OCI-M1 (cell line): ENCODE measurements at regions not wholly inside any gene's neighbourhood (a gene's known extent, or its start where the extent isn't known, plus 50 kb on each side); places are given as distances from the start of the nearest gene placed in this dataset.

Source experiments
- DNase-seq: peaks from one replicate; lab custom pipeline; 2025; lab: John Stamatoyannopoulos, UW

- DNase-seq, result peak; percentile 91
These were observed 65.5 kb upstream of the TRIM2 start for GRCh38 chr4:153138736-153139135.

DNA sequence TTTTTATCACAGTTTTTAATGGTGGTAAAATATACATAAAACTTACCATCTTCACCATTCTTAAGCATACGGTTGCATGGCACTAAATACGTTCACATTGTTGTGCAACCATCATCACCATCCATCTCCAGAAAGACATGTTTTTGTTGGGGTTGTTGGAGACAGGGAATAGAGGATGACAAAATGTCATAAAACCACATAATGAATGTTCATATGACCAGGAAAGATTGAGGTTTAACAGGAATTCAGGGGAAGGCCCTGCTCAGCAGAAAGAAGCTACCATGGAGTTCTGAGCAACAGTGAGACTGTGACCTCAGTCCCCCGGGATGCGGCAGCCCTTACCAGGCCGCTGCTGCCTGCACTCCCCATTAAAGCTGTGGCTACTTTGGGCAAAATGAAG lies 63.9 kb upstream of the TRIM2 start:
- no peak for DNase-seq

- no peak for DNase-seq
These were observed 63.0 kb upstream of the TRIM2 start for GRCh38 chr4:153141238-153141637.

DNA sequence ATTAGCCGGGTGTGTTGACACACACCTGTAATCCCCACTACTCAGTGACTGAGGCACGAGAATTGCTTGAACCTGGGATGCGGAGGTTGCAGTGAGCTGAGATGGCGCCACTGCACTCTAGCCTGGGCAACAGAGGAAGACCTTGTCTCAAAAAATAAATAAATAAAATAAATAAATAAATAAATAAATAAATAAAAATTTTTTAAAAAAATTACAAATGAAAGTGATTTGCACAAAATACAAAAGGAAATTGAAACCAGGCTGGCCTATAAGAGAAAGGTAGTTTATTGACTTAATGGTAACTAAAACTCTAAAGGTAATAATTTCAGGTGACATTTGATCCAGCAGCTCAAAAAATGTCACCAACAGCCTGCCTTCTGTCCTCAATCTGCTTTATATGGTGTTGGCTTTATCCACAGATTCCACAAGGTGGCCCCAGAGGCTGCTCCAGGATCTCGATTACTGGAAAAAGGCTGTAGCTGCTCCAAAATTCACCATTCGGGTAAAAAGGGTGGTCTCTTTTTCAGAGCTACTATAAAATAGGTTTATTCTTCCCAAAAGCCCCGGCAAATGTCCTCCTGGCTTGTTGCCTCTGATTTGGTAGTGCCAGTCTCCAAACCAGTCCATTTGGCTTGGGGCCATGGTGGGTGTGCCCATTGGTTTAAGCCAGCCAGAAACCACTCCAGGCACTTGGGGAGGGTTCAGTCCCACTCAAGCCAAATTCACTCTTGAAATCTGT lies 61.4 kb upstream of the TRIM2 start:
- DNase-seq, result peak; percentile 93

- peak; percentile 89 for DNase-seq
These were observed 60.5 kb upstream of the TRIM2 start for GRCh38 chr4:153143527-153144348.

- DNase-seq, result no peak
These were observed 58.2 kb upstream of the TRIM2 start for GRCh38 chr4:153146031-153146430.

- peak; percentile 41 for DNase-seq
These were observed 57.3 kb upstream of the TRIM2 start for GRCh38 chr4:153146961-153147360.

DNA sequence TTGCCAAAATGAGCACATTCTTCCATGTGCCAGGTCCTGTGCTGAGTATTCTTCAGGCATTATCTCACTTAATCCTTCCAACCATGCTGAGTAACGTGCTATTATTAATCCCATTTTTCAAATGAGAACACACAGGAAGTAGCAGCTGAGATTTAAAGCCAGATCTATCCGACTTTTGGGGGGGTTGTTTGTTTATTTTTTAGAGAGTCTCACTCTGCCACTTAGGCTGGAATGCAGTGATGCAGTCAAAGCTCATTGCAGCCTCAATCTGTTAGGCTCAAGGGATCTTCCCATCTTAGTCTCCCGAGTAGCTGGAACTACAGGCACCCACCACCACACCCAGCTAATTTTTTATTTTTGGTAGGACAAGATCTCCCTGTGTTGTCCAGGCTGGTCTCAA lies 55.5 kb upstream of the TRIM2 start:
- no peak for DNase-seq

- peak; percentile 80 for DNase-seq
These were observed 52.4 kb upstream of the TRIM2 start for GRCh38 chr4:153151535-153152455.

- DNase-seq, result peak; percentile 88
These were observed 51.5 kb upstream of the TRIM2 start for GRCh38 chr4:153152501-153153338.

- peak; percentile 86 for DNase-seq
These were observed 50.8 kb upstream of the TRIM2 start for GRCh38 chr4:153153339-153153871.

GRCh38 chr4:153154007-153154975 lies 50.0 kb upstream of the TRIM2 start:
- DNase-seq, result peak; percentile 73
